ENCODE measurements at regions not wholly inside any gene's neighbourhood (a gene's known extent, or its start where the extent isn't known, plus 50 kb on each side); places are given as distances from the start of the nearest gene placed in this dataset.

DNA sequence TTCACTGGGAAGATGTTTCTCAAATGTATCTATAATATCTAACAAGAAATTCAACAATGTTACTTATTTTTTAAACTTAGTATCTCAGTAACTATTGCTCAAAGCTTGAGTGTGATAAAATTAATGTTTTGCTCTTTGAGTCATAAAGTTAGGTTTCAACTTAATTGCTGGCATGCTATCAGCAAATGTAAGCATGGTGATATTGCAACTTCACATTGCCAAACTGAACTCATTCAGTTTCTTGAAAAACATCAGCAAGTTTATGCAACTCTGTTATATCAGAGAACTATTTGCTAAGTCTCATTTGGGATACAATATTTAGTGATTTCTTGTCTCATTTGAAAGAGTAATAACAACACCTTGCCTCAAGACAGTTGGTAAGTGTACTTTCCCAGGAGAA, 91.2 kb upstream of the KLF3 start:
- TF ChIP-seq, protein P1, sequence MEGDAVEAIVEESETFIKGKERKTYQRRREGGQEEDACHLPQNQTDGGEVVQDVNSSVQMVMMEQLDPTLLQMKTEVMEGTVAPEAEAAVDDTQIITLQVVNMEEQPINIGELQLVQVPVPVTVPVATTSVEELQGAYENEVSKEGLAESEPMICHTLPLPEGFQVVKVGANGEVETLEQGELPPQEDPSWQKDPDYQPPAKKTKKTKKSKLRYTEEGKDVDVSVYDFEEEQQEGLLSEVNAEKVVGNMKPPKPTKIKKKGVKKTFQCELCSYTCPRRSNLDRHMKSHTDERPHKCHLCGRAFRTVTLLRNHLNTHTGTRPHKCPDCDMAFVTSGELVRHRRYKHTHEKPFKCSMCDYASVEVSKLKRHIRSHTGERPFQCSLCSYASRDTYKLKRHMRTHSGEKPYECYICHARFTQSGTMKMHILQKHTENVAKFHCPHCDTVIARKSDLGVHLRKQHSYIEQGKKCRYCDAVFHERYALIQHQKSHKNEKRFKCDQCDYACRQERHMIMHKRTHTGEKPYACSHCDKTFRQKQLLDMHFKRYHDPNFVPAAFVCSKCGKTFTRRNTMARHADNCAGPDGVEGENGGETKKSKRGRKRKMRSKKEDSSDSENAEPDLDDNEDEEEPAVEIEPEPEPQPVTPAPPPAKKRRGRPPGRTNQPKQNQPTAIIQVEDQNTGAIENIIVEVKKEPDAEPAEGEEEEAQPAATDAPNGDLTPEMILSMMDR (IDR thresholded peaks at IDR 0.05): no peak
- Histone ChIP-seq H3K27ac (no peak overlapping the region), H3K4me3 (no peak overlapping the region)
- DNase-seq (ENCODE audit: low spot score): no peak

DNA sequence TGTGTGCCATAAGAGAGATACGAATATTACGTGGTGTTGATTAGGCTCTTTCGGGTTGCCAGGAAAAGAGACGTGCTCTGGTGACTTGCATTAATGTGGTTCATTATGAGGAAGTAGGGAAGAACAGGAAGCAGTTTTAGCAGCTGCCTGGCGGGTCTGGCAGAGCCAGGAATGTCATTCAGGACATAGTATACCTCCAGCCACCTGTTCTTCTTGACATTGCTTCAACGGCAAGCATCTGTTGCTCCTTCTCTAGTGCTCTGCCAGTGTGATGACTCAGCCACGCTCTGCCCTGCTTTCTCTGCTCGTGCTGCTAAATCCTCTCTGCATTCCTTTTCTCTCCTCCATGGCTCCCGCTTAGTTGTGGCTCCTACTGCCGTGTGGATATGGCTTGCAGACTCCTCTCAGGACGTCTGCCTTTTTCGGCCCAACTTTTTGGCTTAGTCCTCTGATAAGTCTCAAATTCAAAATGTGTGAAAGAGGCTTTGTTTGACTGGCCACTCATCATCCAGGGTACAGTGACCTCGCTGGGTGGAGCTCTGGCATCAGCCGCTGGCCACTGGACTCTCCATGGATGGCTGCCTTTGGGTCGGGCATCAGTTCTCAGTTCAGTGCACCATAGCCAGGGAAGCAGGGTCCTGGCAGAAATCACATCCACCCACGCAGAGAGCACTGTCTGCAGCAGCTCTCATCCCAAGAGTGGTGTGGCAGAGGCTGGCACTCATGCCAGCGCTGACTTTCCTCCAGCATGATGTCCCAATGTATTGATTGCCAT, 89.3 kb upstream of the KLF3 start:
- no peak overlapping the region for H3K4me3 ChIP-seq
- no peak overlapping the region for H3K27ac ChIP-seq
- DNase-seq (ENCODE audit: low spot score): no peak
- TF ChIP-seq, protein P1 (IDR thresholded peaks at IDR 0.05): no peak

DNA sequence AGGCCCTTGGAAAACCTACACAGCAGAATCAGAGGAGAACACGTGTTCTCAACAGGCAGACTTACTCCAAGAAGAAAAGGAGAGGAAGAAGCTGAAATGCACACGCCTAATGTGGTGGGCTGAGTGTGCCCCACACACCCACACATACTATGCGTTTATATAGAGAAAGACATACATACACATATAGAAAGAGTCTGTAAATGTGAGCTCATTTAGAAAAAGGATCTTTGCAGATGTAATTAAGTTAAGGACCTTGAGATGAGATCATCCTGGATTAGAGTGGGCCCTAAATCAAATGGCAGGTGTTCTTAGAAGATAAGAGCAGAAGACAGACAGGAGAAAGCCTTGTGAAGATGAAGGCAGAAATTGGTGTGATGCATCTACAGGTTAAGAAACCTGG, 87.2 kb upstream of the KLF3 start:
- no peak for DNase-seq (ENCODE audit: low spot score)
- Histone ChIP-seq H3K27ac (no peak overlapping the region), H3K4me3 (no peak overlapping the region)
- TF ChIP-seq, protein P1 (IDR thresholded peaks at IDR 0.05): no peak

DNA sequence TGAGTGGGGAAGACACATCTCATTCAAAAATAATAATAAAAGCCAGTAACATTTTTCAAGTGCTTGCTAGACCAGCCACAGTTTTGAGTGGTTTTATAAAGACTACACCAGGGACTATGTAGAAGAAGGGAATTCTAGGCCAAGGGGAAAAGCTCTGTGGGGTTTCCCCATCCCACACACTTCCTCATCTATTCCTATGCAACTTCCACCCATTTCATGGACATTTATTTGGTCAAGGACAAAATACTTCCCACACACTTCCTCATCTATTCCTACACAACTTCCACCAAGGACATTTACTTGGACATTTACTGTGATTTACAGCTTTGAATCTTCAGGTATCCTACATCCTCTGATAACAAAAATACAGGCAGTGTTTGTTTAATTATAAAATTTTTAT, 86.5 kb upstream of the KLF3 start:
- no peak overlapping the region for H3K4me3 ChIP-seq
- H3K27ac ChIP-seq: no peak overlapping the region
- TF ChIP-seq, protein P1 (IDR thresholded peaks at IDR 0.05): no peak
- no peak for DNase-seq (ENCODE audit: low spot score)

DNA sequence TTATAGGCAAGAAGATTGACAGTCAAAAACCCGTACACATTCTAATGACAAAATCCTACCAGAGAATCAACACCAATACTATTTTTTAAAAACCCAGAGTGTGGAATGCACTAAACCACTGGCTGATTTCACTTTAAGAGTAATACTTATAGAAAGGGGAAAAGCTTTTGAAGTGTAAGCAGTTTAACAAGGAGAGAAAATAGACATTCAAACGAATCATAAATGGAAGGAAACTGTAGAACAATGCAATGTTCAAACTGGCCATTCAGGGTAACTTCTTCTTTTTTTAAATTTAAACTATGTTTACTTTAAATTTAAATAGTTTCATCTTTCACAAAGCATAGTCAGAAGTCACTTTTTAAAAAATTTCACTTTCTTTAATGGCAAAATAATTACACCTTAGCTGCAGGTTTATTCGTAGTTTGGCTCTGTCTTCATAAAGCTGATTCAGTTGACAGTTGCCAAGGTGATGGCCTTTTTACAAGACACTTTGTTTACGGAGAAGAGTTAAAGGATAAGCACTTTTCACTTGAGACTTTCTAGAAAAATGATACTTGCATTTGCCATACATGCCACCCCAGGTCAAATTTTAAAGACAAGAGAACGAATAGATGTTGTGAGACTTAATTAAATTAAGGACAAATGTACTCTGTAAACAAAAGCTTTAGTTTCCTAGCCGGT, 82.4 kb upstream of the KLF3 start:
- Histone ChIP-seq H3K4me3 (no peak overlapping the region), H3K27ac (no peak overlapping the region)
- DNase-seq (ENCODE audit: low spot score): no peak

DNA sequence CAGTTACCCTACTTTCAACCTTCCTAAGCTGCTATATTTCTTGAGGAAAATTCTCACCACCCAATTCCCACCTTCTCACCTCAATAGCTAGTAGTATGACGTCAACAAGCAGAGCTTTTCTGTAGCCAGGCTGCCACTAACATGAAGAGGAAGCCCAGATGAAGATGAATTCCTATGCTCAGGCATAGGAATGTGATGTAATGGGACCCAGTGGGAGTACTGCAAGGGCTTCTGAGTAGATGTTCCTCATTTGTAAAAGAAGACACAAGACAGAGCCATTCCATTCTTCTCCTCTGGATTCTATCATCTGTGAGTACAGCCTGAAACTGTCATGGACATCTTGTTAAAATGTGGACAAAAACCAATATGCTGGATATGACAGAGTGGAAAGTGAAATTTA, 81.6 kb upstream of the KLF3 start:
- Histone ChIP-seq H3K4me3 (no peak overlapping the region), H3K27ac (no peak overlapping the region)
- TF ChIP-seq, protein P1 (IDR thresholded peaks at IDR 0.05): no peak
- DNase-seq (ENCODE audit: low spot score): no peak

More for the DNA sequence above, 82.4 kb upstream of the KLF3 start:
- TF ChIP-seq, protein P1 (IDR thresholded peaks at IDR 0.05): no peak

All from coronary artery (tissue), 2 donors.